ENCODE measurements at regions not wholly inside any gene's neighbourhood (a gene's known extent, or its start where the extent isn't known, plus 50 kb on each side); places are given as distances from the start of the nearest gene placed in this dataset.

GRCh38 chr17:13230350-13231264 is 212.8 kb upstream of the ELAC2 start:
- FAIRE-seq (no peak), DNase-seq (ENCODE audit: low read depth) (no peak)
- H3K27me3 ChIP-seq (ENCODE audit: control insufficient read depth, insufficient read depth, low read length) = no peaks in the 10 kb centered on the region
- TF ChIP-seq, protein P1, sequence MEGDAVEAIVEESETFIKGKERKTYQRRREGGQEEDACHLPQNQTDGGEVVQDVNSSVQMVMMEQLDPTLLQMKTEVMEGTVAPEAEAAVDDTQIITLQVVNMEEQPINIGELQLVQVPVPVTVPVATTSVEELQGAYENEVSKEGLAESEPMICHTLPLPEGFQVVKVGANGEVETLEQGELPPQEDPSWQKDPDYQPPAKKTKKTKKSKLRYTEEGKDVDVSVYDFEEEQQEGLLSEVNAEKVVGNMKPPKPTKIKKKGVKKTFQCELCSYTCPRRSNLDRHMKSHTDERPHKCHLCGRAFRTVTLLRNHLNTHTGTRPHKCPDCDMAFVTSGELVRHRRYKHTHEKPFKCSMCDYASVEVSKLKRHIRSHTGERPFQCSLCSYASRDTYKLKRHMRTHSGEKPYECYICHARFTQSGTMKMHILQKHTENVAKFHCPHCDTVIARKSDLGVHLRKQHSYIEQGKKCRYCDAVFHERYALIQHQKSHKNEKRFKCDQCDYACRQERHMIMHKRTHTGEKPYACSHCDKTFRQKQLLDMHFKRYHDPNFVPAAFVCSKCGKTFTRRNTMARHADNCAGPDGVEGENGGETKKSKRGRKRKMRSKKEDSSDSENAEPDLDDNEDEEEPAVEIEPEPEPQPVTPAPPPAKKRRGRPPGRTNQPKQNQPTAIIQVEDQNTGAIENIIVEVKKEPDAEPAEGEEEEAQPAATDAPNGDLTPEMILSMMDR (IDR thresholded peaks at IDR 0.05; ENCODE audit: insufficient read depth, low read length, severe bottlenecking) = no peak
- no peaks in the 10 kb centered on the region for H3K36me3 ChIP-seq (ENCODE audit: control insufficient read depth, insufficient read depth, low read length)
- no peak overlapping the region for H3K4me3 ChIP-seq (ENCODE audit: low read depth, low read length)

DNA sequence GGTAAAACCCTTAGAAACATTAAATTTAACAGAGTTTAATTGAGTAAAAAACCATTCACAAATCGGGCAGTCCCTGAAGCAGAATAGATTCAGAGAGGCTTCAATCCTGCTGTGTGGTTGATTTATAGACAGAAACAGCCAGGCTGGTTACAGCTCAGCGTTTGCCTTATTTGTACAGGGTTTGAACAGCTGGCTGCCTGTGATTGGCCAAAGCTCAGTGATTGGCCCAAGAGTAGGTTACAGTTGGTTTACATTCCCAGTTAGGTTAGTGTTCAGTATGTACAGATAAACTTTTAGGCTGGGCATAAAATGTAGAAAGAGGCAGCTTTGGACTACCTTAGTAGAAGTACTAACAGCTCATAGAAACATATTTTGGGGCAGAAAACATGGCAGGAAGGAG is 210.4 kb upstream of the ELAC2 start:
- FAIRE-seq = no peak
- TF ChIP-seq, protein P1 (IDR thresholded peaks at IDR 0.05; ENCODE audit: insufficient read depth, low read length, severe bottlenecking) = no peak
- DNase-seq (ENCODE audit: low read depth) = no peak
- Histone ChIP-seq H3K36me3 (ENCODE audit: control insufficient read depth, insufficient read depth, low read length) (no peaks in the 10 kb centered on the region), H3K4me3 (ENCODE audit: low read depth, low read length) (no peak overlapping the region), H3K27me3 (ENCODE audit: control insufficient read depth, insufficient read depth, low read length) (no peaks in the 10 kb centered on the region)

DNA sequence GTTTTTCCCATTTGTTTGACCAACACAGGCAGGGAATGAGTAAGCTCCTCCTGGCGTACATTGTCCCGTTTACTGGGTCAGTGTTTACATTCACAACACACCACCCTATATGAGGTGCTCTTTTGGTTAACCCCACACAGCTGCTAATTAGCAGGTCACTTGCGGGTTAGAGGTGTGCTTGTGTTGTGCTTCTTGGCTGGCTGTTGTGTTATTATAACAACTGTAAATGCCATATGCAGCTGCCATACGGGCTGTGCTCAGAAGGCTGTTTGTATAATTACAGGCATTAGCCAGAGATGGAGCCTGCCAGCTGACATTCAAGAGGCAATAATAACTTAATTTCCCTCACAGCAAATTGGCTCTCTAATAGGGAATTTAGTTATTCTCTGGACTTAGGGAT is 205.1 kb upstream of the ELAC2 start:
- FAIRE-seq = no peak
- Histone ChIP-seq H3K36me3 (ENCODE audit: control insufficient read depth, insufficient read depth, low read length) (no peaks in the 10 kb centered on the region), H3K27me3 (ENCODE audit: control insufficient read depth, insufficient read depth, low read length) (no peaks in the 10 kb centered on the region), H3K4me3 (ENCODE audit: low read depth, low read length) (no peak overlapping the region)
- TF ChIP-seq, protein P1 (IDR thresholded peaks at IDR 0.05; ENCODE audit: insufficient read depth, low read length, severe bottlenecking) = no peak
- DNase-seq (ENCODE audit: low read depth) = no peak

- DNase-seq (ENCODE audit: low read depth) = no peak
- TF ChIP-seq, protein P1 (IDR thresholded peaks at IDR 0.05; ENCODE audit: insufficient read depth, low read length, severe bottlenecking) = no peak
- H3K36me3 ChIP-seq (ENCODE audit: control insufficient read depth, insufficient read depth, low read length) = no peaks in the 10 kb centered on the region
- H3K27me3 ChIP-seq (ENCODE audit: control insufficient read depth, insufficient read depth, low read length) = no peaks in the 10 kb centered on the region
- FAIRE-seq = no peak
- no peak overlapping the region for H3K4me3 ChIP-seq (ENCODE audit: low read depth, low read length)
These were observed 195.0 kb upstream of the ELAC2 start for GRCh38 chr17:13212860-13213259.

DNA sequence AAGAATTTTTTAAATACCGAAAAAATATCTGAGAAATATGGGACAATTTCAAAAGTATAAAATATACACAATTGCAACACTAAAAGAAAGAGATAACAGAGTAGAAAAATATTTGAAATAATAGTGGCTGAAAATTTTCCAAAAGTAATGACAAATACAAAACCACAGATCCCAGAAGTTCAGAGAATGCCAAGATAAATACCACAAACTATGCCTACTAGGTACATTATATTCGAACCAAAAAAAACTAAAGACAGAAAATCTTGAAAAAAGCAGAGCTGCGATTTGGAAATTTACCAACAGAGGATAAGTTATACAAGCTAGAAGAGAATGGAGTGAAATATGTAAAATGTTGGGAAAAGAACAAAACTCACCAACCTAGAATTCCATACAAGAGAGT is 191.3 kb upstream of the ELAC2 start:
- H3K36me3 ChIP-seq (ENCODE audit: control insufficient read depth, insufficient read depth, low read length) = no peaks in the 10 kb centered on the region
- FAIRE-seq (no peak), DNase-seq (ENCODE audit: low read depth) (no peak)
- no peak overlapping the region for H3K4me3 ChIP-seq (ENCODE audit: low read depth, low read length)
- H3K27me3 ChIP-seq (ENCODE audit: control insufficient read depth, insufficient read depth, low read length) = no peaks in the 10 kb centered on the region
- TF ChIP-seq, protein P1 (IDR thresholded peaks at IDR 0.05; ENCODE audit: insufficient read depth, low read length, severe bottlenecking) = no peak
